ENCODE measurements at regions not wholly inside any gene's neighbourhood (a gene's known extent, or its start where the extent isn't known, plus 50 kb on each side); places are given as distances from the start of the nearest gene placed in this dataset.

- no peaks in the 10 kb centered on the region for H3F3A ChIP-seq (ENCODE audit: low read length, unreplicated experiment)
- CTCF ChIA-PET: no interaction called here
- H3K9me2 ChIP-seq (replicated peaks; ENCODE audit: low read length): no peaks in the 10 kb centered on the region
- no peaks in the 10 kb centered on the region for H4K20me1 ChIP-seq (ENCODE audit: low read length)
- no peaks in the 10 kb centered on the region for H3K79me2 ChIP-seq (ENCODE audit: low read length)
- TF ChIP-seq CTCF (conservative IDR thresholded peaks at IDR 0.05; ENCODE audit: low read depth, low read length) (no peak), EZH2 (IDR thresholded peaks at IDR 0.05; ENCODE audit: low read length, unreplicated experiment) (no peak), EZH2phosphoT487 (IDR thresholded peaks at IDR 0.05; ENCODE audit: borderline replicate concordance, low read length) (no peak)
- H3K27me3 ChIP-seq (ENCODE audit: low read length): no peaks in the 10 kb centered on the region
- no peaks in the 10 kb centered on the region for H3K36me3 ChIP-seq (ENCODE audit: low read depth, low read length)
- no peak overlapping the region for H3K4me2 ChIP-seq (ENCODE audit: low read length)
- H3K27ac ChIP-seq (ENCODE audit: low read length): no peak overlapping the region
- no peak for DNase-seq
- H3K4me3 ChIP-seq (ENCODE audit: low read length): no peak overlapping the region
- H3K9ac ChIP-seq (ENCODE audit: low read length): no peak overlapping the region
- POLR2A ChIA-PET (ENCODE audit: unreplicated experiment): no interaction called here
- intact Hi-C loops (cut with micrococcal nuclease): no loop called here
- no peaks in the 10 kb centered on the region for H3K9me3 ChIP-seq (ENCODE audit: low read length)
- peaks cover 15% of the 10 kb centered on the region for H3K4me1 ChIP-seq (ENCODE audit: insufficient read depth, low read length)
- H2AFZ ChIP-seq (ENCODE audit: low read length): no peak overlapping the region
- ATAC-seq: no peak
- BruUV-seq (replicated peaks): no TSS peak
These were observed 439.3 kb upstream of the KLF4 start for GRCh38 chr9:107928701-107929371.

- H3K27me3 ChIP-seq (ENCODE audit: low read length): no peaks in the 10 kb centered on the region
- ATAC-seq (no peak), DNase-seq (no peak)
- H3K4me2 ChIP-seq (ENCODE audit: low read length): no peak overlapping the region
- no peaks in the 10 kb centered on the region for H3F3A ChIP-seq (ENCODE audit: low read length, unreplicated experiment)
- no peaks in the 10 kb centered on the region for H3K9me3 ChIP-seq (ENCODE audit: low read length)
- 0 out of 2 replicates have a peak, but pooled peaks cover 1% of the 10 kb centered on the region for H3K4me1 ChIP-seq (ENCODE audit: insufficient read depth, low read length)
- intact Hi-C loops (cut with micrococcal nuclease): no loop called here
- no peak overlapping the region for H3K27ac ChIP-seq (ENCODE audit: low read length)
- BruUV-seq (replicated peaks): no TSS peak
- ChIA-PET POLR2A (ENCODE audit: unreplicated experiment) (no interaction called here), CTCF (no interaction called here)
- H4K20me1 ChIP-seq (ENCODE audit: low read length): no peaks in the 10 kb centered on the region
- no peaks in the 10 kb centered on the region for H3K36me3 ChIP-seq (ENCODE audit: low read depth, low read length)
- no peaks in the 10 kb centered on the region for H3K9me2 ChIP-seq (replicated peaks; ENCODE audit: low read length)
- H2AFZ ChIP-seq (ENCODE audit: low read length): no peak overlapping the region
- no peak overlapping the region for H3K4me3 ChIP-seq (ENCODE audit: low read length)
- H3K9ac ChIP-seq (ENCODE audit: low read length): no peak overlapping the region
- TF ChIP-seq CTCF (conservative IDR thresholded peaks at IDR 0.05; ENCODE audit: low read depth, low read length) (no peak), EZH2 (IDR thresholded peaks at IDR 0.05; ENCODE audit: low read length, unreplicated experiment) (no peak), EZH2phosphoT487 (IDR thresholded peaks at IDR 0.05; ENCODE audit: borderline replicate concordance, low read length) (no peak)
- H3K79me2 ChIP-seq (ENCODE audit: low read length): no peaks in the 10 kb centered on the region
These were observed 437.7 kb upstream of the KLF4 start for GRCh38 chr9:107927276-107927675.

GRCh38 chr9:107925749-107926297 lies 436.3 kb upstream of the KLF4 start:
- Histone ChIP-seq H3K79me2 (ENCODE audit: low read length) (no peaks in the 10 kb centered on the region), H3K9ac (ENCODE audit: low read length) (no peak overlapping the region), H3K4me3 (ENCODE audit: low read length) (no peak overlapping the region), H3K9me3 (ENCODE audit: low read length) (no peaks in the 10 kb centered on the region), H3K27me3 (ENCODE audit: low read length) (no peaks in the 10 kb centered on the region), H3K4me2 (ENCODE audit: low read length) (no peak overlapping the region), H2AFZ (ENCODE audit: low read length) (no peak overlapping the region), H3K27ac (ENCODE audit: low read length) (no peak overlapping the region), H3K36me3 (ENCODE audit: low read depth, low read length) (no peaks in the 10 kb centered on the region), H3K4me1 (ENCODE audit: insufficient read depth, low read length) (no peaks in the 10 kb centered on the region), H4K20me1 (ENCODE audit: low read length) (no peaks in the 10 kb centered on the region), H3F3A (ENCODE audit: low read length, unreplicated experiment) (no peaks in the 10 kb centered on the region), H3K9me2 (replicated peaks; ENCODE audit: low read length) (no peaks in the 10 kb centered on the region)
- ChIA-PET POLR2A (ENCODE audit: unreplicated experiment) (no interaction called here), CTCF (no interaction called here)
- DNase-seq: no peak
- TF ChIP-seq EZH2phosphoT487 (IDR thresholded peaks at IDR 0.05; ENCODE audit: borderline replicate concordance, low read length): no peak
- TF ChIP-seq CTCF (conservative IDR thresholded peaks at IDR 0.05; ENCODE audit: low read depth, low read length): no peak
- TF ChIP-seq EZH2 (IDR thresholded peaks at IDR 0.05; ENCODE audit: low read length, unreplicated experiment): no peak
- no TSS peak for BruUV-seq (replicated peaks)
- no peak for ATAC-seq
- intact Hi-C loops (cut with micrococcal nuclease): no loop called here
